ENCODE measurements at regions not wholly inside any gene's neighbourhood (a gene's known extent, or its start where the extent isn't known, plus 50 kb on each side); places are given as distances from the start of the nearest gene placed in this dataset.

- Histone ChIP-seq H3K4me2 (ENCODE audit: insufficient read depth, low read length) (no peak overlapping the region), H3K36me3 (ENCODE audit: insufficient read depth, low read length) (no peaks in the 10 kb centered on the region), H3K27me3 (ENCODE audit: insufficient read depth, low read length) (no peaks in the 10 kb centered on the region), H3K4me1 (ENCODE audit: insufficient read depth, low read length) (peaks cover 12% of the 10 kb centered on the region), H3K9me3 (ENCODE audit: low read depth, low read length) (no peaks in the 10 kb centered on the region), H3K79me2 (ENCODE audit: insufficient read depth, low read length) (no peaks in the 10 kb centered on the region), H2AFZ (ENCODE audit: low read length) (no peak overlapping the region), H3K27ac (ENCODE audit: low read depth, low read length) (no peak overlapping the region), H3K4me3 (ENCODE audit: insufficient read depth, low read length) (no peak overlapping the region), H4K20me1 (ENCODE audit: insufficient read depth, low read length) (no peaks in the 10 kb centered on the region)
- no peak for TF ChIP-seq CTCF (IDR thresholded peaks at IDR 0.05; ENCODE audit: extremely low read depth, low read depth, low read length)
- DNase-seq (ENCODE audit: insufficient read length, low spot score, missing footprints), result no peak
These were observed 391.1 kb downstream of the ARHGEF28 start for GRCh38 chr5:74017112-74017511.

GRCh38 chr5:74016373-74016772, 390.4 kb downstream of the ARHGEF28 start:
- Histone ChIP-seq H2AFZ (ENCODE audit: low read length) (no peak overlapping the region), H3K36me3 (ENCODE audit: insufficient read depth, low read length) (no peaks in the 10 kb centered on the region), H3K4me2 (ENCODE audit: insufficient read depth, low read length) (no peak overlapping the region), H3K4me3 (ENCODE audit: insufficient read depth, low read length) (no peak overlapping the region), H3K4me1 (ENCODE audit: insufficient read depth, low read length) (peaks cover 12% of the 10 kb centered on the region), H3K79me2 (ENCODE audit: insufficient read depth, low read length) (no peaks in the 10 kb centered on the region), H4K20me1 (ENCODE audit: insufficient read depth, low read length) (no peaks in the 10 kb centered on the region), H3K27me3 (ENCODE audit: insufficient read depth, low read length) (no peaks in the 10 kb centered on the region), H3K9me3 (ENCODE audit: low read depth, low read length) (no peaks in the 10 kb centered on the region), H3K27ac (ENCODE audit: low read depth, low read length) (no peak overlapping the region)
- DNase-seq (ENCODE audit: insufficient read length, low spot score, missing footprints), result no peak
- no peak for TF ChIP-seq CTCF (IDR thresholded peaks at IDR 0.05; ENCODE audit: extremely low read depth, low read depth, low read length)

GRCh38 chr5:74015716-74016115, 389.7 kb downstream of the ARHGEF28 start:
- Histone ChIP-seq H3K4me3 (ENCODE audit: insufficient read depth, low read length) (no peak overlapping the region), H3K4me1 (ENCODE audit: insufficient read depth, low read length) (peaks cover 12% of the 10 kb centered on the region), H3K36me3 (ENCODE audit: insufficient read depth, low read length) (no peaks in the 10 kb centered on the region), H3K27me3 (ENCODE audit: insufficient read depth, low read length) (no peaks in the 10 kb centered on the region), H3K79me2 (ENCODE audit: insufficient read depth, low read length) (no peaks in the 10 kb centered on the region), H3K9me3 (ENCODE audit: low read depth, low read length) (no peaks in the 10 kb centered on the region), H4K20me1 (ENCODE audit: insufficient read depth, low read length) (no peaks in the 10 kb centered on the region), H2AFZ (ENCODE audit: low read length) (no peak overlapping the region), H3K27ac (ENCODE audit: low read depth, low read length) (no peak overlapping the region), H3K4me2 (ENCODE audit: insufficient read depth, low read length) (no peak overlapping the region)
- DNase-seq (ENCODE audit: insufficient read length, low spot score, missing footprints), result no peak
- TF ChIP-seq CTCF (IDR thresholded peaks at IDR 0.05; ENCODE audit: extremely low read depth, low read depth, low read length), result no peak

- Histone ChIP-seq H3K79me2 (ENCODE audit: insufficient read depth, low read length) (no peaks in the 10 kb centered on the region), H3K4me3 (ENCODE audit: insufficient read depth, low read length) (no peak overlapping the region), H3K9me3 (ENCODE audit: low read depth, low read length) (no peaks in the 10 kb centered on the region), H4K20me1 (ENCODE audit: insufficient read depth, low read length) (no peaks in the 10 kb centered on the region), H3K27ac (ENCODE audit: low read depth, low read length) (no peak overlapping the region), H3K4me2 (ENCODE audit: insufficient read depth, low read length) (no peak overlapping the region), H3K27me3 (ENCODE audit: insufficient read depth, low read length) (no peaks in the 10 kb centered on the region), H3K36me3 (ENCODE audit: insufficient read depth, low read length) (no peaks in the 10 kb centered on the region), H2AFZ (ENCODE audit: low read length) (no peak overlapping the region), H3K4me1 (ENCODE audit: insufficient read depth, low read length) (peaks cover 10% of the 10 kb centered on the region)
- no peak for DNase-seq (ENCODE audit: insufficient read length, low spot score, missing footprints)
- TF ChIP-seq CTCF (IDR thresholded peaks at IDR 0.05; ENCODE audit: extremely low read depth, low read depth, low read length), result no peak
These were observed 387.2 kb downstream of the ARHGEF28 start for GRCh38 chr5:74013222-74013621.
